ENCODE measurements at regions not wholly inside any gene's neighbourhood (a gene's known extent, or its start where the extent isn't known, plus 50 kb on each side); places are given as distances from the start of the nearest gene placed in this dataset.

DNA sequence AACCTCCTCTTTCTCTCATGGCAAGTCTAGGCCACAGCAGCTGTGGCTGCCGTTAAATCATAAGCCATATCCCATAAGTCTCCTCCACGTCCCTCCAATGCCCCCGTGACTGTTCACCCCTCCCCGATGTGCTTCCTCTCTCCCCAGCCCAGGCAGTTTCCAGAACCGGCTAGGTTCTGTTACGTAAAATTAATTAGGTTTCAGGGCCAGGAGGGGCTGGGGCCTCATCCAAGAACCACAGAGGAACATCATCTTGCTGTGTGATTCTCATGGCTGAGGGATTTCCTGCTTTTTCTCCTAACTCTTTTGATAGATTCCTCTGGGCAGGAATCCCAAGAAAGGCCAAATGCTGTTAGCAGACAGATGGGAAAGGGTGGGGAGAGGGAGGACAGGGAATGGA lies 141.8 kb upstream of the AJAP1 start:
- DNase-seq: no peak

DNA sequence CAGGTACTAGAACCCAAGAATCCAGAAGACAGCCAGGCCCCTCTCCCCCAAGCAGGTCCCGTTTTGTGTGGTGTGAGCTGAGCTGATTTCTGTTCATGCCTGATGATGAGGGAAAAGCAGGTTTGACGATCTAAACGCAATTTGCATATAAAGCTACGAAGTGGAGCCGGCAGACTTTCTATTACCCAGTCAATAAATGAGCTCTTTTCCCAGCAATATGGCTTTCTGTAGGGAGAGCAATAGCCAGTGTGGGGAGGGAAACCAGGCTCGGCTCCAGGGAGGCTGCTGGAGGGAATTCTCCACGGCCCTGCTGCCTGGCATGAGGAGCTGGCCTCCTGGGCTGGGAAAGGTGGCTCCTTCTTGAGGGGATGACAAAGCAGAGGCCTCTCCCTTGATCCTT lies 140.7 kb upstream of the AJAP1 start:
- DNase-seq: no peak

DNA sequence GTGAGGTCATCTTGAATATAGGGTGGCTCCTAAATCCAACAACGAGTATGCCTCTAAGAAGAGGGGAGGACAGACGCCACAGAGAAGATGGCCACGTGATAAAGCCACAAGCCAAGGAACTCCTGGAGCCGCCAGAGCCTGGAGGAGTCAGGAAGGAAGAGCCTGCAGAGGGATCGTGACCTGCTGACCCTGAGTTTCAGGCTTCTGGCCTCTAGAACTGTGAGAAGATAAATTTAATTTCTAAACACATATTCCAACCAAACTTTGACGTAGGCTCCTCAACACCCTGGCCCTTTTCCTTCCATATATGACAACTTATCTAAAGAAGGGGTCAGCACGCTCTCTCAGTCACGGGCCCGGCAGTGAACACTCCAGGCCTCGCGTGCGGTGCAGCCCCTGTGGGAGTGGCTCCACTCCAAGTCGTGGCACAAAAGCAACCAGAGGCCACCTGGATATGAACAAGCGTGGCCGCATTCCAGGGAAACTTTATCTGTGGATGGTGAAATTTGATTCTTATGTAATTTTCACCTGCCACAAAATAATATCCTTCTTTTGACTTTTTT lies 138.6 kb upstream of the AJAP1 start:
- no peak for DNase-seq

DNA sequence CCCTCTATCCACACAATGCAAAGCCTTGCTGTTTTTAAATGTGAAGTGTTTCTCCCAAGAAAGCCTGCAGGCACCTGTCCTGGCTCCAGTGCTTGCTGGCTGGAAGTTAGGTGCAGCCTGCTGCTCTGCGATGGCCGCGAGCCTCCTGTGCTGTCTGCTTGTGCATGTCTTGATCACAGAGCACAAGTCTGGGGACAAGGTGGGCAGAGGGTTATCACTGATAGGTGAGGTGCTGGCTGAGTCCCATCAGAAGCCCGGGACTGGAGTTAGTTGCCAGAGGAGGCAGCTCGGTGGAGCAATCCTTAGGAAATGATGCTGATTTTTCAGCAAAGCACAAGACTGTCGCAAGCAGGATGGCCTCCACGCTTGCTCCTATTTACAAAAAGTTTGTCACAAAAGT lies 137.8 kb upstream of the AJAP1 start:
- DNase-seq: no peak

DNA sequence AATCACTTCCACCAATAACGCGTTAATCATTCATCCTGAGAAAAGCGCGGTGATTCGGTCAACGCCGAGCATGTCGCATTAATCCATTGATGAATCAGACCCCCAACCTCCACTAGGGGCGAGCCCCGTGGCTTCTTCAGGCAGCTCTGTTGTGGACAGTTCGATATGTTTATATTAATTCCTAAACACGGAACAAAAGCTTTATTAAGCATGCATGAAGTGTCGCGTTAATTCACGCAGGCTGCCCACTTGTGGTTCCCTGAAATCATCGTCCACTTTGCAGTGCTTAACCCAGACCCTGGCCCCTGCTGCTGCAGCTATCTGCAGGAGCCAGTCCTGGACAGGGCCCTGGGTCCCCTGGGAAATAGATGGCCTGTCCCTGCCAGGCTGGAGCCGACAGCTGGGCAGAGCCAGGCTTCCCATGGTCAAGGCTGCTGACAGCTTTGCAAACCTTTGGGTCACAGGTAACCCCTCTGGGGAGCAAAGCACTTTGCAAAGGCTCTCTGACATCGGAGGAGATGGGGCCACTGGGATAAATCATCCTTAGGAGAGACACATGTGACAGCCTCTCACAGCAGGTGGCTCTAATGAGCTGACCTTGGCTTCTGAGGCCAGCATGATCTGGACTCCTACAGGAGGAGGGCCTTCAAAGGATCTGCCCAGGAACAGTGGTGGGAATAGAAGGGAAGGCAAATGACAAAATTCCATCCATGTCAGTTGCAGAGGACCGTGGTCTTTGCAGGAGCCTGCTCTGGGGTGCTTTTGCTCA lies 137.0 kb upstream of the AJAP1 start:
- DNase-seq: no peak

DNA sequence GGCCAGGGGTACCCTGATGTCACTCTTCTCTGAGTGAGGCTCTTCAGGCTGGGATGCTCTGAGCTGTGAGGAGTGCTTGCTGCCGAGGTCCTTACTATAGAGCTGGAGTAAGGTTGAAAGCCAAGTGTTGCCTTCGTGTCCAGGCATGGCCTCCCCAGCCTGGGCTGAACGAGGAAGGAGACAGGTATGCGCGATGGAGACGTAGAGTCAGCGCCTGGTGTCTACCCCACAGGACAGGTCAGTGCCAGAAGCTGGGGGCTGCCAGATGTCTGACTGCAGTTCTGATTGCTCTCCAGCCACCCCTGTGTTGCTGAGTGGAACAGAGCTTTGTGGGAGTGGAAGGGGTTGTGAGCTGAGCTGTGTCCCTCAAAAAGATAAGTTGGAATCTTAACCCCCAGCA lies 135.8 kb upstream of the AJAP1 start:
- DNase-seq: no peak

DNA sequence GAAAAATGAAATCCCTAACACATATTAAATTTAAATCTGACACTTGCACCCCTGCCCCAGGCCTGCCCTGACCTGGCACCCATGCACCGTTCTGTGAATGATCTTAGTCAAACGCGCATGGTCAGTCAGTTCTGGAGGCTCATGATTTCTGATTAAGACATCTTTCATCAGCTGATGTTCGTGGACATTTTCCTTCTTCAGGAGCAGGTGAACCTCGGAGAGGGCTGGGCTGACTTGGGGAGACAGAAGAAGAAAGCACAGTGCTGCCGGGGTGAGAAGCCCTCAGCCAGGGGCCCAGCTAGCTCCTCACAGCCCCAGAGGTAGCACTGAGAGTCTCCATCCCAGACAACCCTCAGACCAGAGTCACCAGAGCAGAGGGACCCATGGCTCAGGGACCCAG lies 134.5 kb upstream of the AJAP1 start:
- no peak for DNase-seq

DNA sequence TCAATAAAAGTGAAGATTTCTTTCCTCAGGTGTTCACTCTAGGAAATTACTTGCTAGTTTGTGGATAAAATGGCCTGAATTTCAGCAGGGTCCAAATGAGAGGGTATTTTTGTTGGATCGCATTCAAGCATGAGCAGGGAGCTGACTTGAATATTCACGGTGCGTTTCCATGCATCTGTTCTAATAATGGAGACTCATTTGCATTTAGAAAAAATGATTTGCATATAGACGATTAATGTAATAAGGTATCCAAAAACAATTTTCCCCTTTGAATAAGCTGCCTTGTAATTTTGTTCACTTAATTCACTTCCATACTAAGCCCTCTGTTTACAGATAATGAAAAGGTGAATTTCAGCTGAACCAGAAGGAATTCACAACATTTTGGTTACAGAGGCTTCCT lies 130.9 kb upstream of the AJAP1 start:
- DNase-seq: no peak

DNA sequence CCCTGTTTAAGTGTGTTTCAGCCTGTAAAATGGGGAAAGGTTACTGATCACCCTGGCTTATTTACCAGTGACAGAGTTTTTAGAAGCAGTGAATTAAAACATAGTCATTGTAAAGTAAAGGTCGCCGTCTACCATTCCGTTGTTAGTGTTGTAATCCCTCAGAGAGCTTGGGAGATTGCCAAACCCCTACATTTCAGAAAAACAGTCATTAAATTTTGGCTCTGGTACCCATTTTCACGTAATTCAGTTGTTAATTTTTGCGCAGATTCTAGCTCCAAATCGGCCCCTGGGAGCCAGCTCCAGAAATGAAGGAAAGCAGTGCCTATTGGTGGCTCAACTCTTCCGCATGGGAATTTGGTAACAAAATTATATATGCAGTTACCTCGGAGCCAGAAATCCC lies 127.7 kb upstream of the AJAP1 start:
- DNase-seq: no peak

DNA sequence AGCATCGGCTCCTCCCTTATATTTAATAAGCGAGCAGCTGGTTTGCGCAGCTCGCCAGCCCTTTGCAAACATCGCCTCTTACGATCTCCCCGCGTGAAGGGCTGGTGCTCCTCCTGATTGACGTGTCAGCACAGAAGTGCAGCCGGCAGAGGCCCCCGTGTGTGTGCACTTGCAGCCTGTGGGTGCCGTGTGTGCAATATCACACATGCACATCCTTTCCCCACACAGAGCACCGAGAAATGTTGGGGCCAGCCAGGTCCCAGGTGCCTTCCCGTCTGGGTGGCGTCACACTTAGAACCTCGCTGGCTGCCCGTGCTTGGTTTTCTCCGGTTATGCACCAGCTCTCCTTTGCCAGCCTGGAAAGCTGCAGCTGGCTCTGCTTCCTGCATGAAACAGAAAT lies 126.6 kb upstream of the AJAP1 start:
- peak; percentile 75 for DNase-seq

DNA sequence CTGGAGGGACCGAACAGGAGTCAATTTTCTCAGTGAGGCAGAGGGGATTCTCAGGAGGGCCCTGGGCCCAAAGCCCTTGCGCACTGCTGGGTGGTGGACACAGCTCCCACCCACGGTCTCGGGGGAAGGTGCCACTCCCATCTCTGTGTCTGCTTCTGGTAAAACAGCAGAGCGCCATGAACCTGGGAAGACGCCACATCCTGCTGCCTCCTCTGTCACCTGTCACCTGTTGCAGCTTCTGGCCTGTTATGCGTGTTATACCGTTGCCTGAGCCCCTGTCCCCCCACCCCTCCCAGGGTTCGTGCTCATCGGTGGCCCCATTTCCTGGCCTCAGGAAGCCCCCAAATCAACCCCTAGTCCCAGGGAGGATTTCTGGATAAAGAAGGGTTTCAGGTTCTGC lies 125.8 kb upstream of the AJAP1 start:
- DNase-seq: no peak

DNA sequence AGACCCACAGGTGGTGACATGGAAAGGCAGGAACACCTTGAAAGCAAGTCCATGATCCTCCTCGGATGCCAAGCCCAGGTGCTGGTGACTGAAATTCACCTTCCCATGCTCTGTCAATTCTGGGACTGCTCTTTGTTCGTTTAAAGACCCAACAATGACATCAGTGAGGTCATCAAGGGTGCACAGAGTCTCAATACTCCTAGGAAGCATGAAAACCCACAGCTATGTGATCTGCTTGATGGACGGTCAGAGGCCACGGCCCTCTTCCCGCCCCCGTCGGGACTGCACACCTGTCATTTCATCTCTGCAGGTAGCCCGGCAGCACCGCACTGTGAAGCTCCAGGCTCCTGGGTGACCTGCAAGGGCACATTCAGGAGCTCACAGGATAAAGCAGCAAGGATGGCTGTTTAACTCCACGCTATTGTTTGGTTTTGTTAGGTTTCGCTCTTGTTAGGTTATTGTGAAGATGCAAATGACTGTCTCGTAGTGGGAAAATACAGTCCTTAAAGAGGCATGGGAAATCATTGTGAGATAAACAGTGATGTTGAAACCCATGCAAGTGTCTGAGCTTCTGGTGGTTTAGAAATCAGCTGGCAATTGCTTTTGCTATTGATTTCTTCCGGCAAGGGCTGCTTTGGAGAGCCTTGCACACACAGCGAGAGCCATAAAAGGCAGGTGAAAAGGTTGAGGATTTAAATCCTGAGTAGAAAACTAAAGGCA lies 124.8 kb upstream of the AJAP1 start:
- DNase-seq: peak; percentile 62

DNA sequence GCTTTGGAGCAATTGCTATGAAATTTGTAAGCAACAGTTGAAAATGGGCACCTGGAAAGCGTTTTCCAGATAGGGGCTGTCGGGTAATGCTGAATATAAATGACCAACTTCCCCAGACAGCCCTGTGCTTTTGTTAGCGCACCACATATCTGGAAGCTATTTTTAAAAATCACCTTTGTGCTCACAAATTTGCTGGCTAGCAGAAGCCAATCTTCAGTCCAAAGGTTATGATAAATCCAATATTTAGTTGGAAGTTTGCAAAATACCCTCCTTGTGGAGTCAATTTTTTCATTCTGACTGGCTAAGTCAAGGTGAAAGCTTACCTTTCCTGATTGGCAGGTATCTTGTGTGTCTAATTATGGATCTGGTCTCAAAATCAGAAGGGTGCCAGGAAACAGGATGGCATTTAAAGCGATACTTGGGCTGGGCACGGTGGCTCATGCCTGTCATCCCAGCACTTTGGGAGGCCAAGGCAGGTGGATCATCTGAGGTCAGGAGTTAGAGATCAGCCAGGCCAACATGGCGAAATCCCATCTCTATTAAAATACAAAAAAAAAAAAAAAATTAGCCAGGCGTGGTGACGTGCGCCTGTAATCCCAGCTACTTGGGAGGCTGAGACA lies 124.1 kb upstream of the AJAP1 start:
- DNase-seq: no peak

DNA sequence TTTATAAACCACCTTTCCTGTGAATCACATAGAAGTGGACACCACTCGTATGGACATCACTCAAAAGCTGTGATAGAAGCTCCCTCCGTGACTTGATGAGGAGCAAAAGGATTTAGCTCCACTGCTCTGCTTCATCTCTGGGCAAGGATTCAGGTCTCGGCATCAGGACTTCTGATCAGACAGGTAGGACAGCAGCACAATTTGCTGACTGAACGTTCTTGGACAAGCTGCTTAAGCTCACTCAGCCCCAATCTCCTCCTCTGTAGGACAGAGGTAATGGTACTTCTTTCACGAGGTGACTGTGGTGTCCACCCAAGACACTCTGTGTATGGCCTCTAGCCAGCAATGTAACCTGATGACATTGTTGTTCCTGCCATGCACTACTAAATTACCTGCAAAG lies 122.6 kb upstream of the AJAP1 start:
- no peak for DNase-seq

DNA sequence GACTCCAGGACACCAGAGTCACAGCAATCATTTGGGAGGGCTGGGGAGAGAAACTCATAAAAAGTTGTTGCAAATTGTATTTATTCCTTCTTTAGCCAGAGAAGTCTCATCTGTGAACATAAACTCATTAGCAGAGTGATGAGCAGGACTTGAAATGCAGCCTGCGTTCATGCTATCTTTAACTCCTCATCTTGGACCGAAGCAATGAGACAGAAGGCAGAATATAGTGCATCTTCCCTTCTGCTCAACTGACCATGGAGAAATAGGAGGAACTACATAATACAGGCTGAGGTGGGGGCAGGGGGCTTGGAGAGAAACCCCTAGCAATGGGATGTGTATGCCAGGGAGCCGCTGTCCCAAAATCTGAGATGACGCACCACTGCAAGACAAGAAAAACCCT lies 121.8 kb upstream of the AJAP1 start:
- DNase-seq: no peak

DNA sequence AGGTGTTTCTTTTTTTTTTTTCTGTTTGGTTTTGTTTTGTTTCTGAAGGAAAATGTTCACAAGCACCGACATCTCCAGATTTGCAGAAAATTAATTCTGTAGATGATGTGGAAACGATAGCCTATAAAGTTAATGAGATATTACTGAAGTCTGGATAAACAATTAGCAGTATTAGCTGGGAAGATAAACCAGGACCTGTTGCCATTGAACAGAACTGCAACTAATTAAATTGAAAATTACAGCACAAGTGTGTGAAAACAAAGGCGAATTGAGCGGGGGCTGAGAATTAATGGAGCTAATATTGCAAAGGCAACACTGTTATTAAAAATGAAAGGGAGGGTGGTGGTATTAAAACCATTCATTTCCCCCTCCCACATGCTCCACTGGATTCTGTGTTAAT lies 107.5 kb upstream of the AJAP1 start:
- DNase-seq: no peak

DNA sequence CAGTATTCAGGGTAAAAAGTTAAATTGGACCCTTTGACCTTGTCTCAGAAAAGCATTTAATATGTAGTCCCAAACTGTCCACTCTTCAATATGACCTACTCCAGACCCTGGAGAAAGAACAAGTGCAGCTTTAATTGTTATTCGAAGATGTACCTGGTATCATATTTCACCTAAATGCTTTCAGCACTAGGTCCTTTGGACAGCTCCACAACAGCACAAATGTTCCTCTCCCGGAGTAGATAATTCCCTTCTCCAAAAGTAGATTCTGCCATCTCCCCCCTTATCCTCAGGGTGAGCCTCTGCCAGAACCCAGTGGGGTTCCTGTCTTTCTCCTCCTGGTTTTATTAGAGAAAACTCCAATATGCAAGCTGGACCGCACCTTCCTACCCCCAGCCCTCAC lies 104.5 kb upstream of the AJAP1 start:
- no peak for DNase-seq

DNA sequence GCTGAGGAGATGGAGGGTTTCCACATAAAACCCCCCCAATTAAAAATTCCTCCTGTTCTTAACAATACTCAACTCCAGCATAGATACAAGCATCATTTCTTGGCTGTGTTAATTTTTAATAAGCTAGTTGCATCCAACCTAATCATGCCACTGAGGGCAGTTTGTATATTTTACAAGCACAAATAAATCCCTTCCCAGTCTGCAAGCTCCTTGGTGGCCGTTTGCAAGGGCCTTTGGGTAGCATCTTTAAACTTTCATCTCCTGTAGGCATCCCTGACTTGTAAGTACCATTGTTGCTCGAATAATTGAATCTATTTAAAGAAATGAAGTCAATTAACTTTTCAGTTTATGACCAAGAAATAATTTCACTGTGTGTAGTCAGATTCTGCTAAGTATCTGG lies 103.5 kb upstream of the AJAP1 start:
- no peak for DNase-seq

DNA sequence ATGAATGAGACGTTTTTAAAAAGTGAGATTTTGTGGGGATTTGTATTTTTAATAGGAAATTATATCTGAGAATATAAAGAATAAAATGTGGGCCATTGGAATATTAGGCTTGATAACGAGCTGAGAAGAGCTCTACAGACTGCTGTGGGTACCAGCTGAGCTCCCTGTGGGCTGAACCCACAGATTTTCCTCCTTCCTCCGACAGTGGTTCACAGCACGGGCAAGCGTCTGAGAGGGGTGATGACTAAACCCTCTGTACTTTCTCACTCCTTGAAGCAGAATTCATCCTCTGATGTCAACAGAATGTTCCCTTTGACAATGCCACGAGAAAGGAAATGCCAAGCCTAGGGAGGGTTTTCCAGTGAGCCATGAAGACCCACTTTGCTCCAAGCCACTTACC lies 102.7 kb upstream of the AJAP1 start:
- DNase-seq: no peak

DNA sequence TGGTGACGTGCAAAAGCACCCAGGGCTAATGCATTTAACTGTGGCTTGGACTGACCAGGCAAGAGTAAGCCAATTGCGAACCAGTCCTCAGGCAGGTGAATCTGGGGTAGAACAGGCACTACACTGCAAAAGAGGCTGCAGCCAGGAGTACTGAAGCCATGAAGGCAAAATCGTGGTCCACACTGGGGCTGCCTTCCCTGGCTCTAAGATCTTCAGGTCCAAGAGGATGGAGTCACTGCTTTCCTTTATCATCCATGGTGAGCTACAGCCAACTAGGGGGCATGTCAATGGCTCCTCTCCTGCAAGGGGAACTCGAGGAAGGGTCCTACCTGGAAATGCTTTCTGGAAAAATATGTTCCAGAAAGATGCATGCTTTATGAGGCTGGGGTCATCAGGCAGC lies 100.6 kb upstream of the AJAP1 start:
- no peak for DNase-seq

DNA sequence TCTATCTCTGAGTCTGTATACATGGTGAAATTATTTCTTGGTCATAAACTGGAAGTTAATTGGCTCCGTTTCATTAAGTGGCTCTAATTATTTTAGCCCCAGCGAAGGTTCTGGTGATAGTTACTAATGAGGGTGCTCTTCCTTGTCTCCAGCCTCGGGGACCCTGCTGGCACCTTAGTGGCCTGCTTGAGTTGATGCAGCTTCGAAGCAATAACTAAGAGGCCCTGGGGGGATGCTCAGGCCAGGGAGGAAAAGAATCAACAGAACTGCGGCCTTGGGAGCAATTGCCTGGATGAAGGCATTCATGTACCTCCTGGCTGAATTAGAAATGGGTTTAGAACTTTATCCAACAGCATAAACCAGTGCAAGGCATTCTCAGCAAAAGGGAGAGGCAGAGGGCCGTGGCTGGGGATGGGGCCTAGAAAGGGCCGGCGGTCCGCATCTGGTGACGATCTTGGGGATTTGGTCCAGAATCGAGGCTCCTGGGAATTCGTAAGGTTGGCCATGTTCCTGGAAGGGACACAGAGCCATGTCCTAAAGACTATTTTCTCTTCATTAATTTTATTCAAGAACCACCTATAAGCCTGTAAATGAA lies 100.0 kb upstream of the AJAP1 start:
- DNase-seq: no peak

DNA sequence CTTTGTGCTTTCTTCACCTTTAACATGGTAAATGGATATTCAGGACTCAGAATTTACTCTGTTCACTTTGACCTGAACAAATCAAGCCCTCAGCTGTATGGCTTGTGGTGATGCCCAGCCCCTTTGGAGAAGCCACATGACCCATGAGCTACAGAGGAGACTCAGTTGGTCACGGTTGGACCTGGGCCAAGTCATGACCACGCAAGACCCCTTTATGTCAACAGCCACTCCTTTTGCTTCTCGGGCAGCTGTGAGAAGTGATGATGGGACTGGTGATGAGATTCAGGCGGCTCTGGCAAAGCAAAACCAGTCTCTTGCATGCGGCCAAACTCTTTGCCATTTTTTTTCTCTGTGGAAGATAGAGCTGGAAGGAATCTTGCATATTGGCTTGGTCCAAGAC lies 96.5 kb upstream of the AJAP1 start:
- DNase-seq: no peak

DNA sequence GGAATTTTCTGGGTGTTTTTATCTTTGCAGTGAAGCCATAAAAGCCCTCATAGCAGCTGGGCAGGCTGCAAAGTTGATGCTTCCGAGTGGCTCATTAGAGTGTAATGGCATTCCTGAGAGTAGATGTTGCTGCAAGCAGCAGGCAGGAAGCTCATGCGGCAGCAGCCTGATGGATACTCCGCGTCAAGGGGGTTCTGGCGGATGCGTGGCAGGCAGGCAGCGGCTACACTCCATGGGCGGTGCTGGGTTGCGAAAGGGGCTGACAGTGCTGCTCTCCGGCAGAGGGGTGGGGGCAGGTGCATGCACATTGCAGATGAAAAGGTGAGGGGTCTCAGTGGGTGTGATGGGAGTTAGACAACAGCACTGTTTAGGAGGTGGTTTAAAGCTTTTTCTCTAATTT lies 93.2 kb upstream of the AJAP1 start:
- DNase-seq: no peak

DNA sequence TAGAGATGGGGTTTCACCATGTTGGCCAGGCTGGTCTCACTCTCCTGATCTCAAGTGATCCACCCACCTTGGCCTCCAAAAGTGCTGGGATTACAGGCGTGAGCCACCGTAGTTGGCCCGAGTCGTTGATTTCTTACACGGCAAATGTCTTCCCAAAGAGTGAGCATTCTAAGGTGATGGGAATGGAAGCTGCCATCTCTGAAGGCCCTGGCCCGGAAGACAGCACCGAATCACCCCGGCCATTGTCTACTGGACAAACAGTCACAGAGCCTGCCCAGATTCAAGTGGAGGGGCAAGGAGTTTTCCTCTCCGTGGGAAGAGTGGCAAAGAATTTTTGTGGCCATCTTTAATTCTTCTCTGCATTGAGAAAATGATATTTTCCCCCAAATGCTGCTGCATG lies 92.1 kb upstream of the AJAP1 start:
- no peak for DNase-seq

Measured in NCI-H510A treated with DMSO at 0.1 percent for 48 hours (cell line).